Uterus (tissue), 2 donors: ENCODE measurements at regions not wholly inside any gene's neighbourhood (a gene's known extent, or its start where the extent isn't known, plus 50 kb on each side); places are given as distances from the start of the nearest gene placed in this dataset.

Source experiments
- CTCF ChIP-seq, 4 experiments: fragments of 200-600 bp in 2 of 4; fragments of 450-650 bp in 2 of 4; sonication (generic) in 2 of 4; IDR thresholded peaks; one replicate each; pipeline ENCODE4 v1.5.1; 2016 to 2019; ENCODE audit warnings: antibody characterized with exemption in 4 of 4, mild to moderate bottlenecking in 2 of 4, moderate library complexity in 1 of 4
- POLR2A ChIP-seq, 2 donors: fragments of 450-650 bp; IDR thresholded peaks; one replicate each; pipeline ENCODE4 v1.6.1; 2016; ENCODE audit warnings: antibody characterized with exemption in 2 of 2, mild to moderate bottlenecking in 1 of 2, moderate library complexity in 1 of 2

GRCh38 chr17:56661906-56662305 lies 68.4 kb downstream of the NOG start:
- TF ChIP-seq CTCF (IDR thresholded peaks at IDR 0.05): no peak
- no peak for TF ChIP-seq POLR2A (IDR thresholded peaks at IDR 0.05)
